Stimulated activated CD8-positive, alpha-beta memory T cell treated with anti-CD3 and anti-CD28 coated beads, Interleukin-4, amount 100 ng/mL, for 1 hour (primary cell): ENCODE measurements at regions not wholly inside any gene's neighbourhood (a gene's known extent, or its start where the extent isn't known, plus 50 kb on each side); places are given as distances from the start of the nearest gene placed in this dataset.

Experiments used
- DNase-seq, 2 donors: peaks; one replicate each; pipeline ENCODE4 v3.0.0-alpha.2; 2020; ENCODE audit warnings: low read depth in 2 of 2, low spot score in 1 of 2

DNA sequence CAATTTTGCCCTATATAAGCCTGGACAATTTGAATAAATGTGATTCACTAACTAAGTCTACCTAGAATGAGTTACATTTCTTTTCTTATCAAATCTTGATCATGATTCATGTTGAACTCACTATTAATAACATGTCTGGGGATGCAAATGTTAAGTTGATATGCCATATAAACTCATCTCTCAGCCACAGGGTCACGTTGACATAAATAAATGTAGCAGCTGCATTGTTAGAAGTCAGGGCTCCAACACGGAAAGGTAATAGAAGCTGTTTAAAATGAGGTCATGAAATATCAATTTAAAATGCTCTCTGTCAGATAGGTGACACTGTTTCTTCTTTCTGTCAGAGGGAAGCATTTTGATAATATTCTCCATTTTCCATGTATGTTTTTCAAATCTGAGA is 521.9 kb downstream of the CCDC85A start:
- DNase-seq = no peak

DNA sequence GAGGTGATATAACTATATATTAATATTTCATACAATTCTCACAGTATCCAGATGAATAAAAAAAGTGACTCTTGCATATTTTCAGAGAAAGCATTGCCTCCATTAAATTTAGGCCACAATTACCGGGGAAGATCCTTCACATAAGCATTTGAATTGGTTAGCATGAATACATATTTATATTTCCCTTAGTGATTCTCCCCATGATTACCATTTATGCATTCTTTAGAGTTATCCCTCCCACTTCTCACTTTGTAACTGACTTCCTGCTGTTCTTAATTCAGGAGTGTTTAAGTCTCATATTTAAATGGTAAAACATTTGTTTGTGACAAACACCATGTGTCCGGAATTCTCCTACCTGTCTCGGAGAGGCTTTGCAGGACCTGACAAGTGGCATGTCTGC is 523.4 kb downstream of the CCDC85A start:
- DNase-seq = no peak

DNA sequence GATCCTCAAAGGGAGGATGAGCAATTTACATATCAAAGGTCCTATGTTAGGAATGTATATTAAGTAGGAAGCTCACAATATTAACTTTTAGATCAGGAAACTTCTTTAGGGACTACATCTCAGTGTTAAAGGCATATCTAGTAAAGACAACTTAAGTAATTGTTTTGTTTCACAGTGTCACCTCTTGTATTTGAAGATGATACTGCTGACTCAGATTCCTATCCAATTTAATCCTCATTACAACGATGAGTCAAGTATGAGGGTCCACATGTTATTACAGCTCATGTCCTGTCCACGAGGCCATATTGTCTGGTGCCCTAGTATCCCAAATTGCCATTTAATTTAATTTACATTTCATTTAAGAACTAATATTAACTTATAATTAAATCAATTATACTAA is 523.9 kb downstream of the CCDC85A start:
- no peak for DNase-seq

DNA sequence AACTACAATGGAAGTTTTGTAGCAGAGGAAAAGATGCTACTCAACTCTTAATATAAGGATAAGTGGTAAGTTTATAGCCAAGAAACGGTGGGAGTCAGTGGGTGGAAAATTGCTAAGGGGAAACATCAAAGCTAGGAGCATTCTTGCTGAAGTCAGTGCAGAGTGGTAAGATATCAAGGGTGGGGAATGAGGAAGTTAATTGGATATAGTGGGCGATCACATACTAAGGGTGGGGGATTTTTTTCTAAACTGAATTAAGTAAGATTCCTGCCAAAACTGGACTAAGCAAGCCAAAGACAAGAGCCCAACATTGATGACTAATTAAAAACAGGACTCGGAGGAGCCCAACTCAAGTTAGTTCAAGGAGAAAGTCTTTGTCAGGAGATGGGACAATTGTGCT is 525.4 kb downstream of the CCDC85A start:
- no peak for DNase-seq

DNA sequence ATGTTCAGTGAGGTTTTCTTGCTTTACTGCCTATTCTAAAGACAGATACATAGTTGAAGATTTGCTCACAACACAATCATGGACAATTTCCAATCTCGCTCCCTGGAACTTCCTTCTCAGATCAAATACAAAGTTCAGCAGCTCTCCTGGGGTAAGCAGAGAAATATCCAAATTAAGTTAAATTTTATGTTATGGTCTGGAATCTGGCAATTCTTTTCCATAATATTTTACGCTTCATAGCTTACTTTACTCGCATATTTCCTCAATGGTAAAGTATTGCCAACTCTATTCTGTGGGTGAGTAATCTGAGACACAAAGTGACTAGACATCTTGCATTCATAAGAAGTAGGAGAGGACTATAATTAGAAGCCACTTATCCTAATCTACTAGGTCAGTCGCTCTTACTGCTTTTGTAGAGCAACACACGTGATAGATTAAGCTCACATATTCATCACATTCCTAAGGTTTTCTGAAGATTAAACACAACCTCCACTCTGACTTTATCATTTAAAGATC is 529.4 kb downstream of the CCDC85A start:
- DNase-seq = no peak

DNA sequence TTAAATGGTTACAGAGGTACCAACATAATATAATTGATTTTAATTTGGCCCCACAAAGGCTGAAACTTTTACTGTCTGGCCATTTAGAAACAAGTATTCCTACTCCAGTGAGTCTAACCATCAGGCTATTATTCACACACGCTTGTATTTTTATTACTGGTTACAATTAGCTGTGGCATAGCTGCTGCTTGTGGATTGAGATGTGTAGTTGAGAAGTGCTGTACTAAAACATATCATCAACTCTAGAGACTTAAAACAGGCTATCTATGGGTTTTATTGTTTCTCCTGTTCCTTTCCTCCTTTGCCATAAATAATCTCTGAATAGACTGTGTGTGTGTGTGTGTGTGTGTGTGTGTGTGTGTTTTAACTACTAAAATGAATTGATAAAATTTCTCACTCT is 530.2 kb downstream of the CCDC85A start:
- no peak for DNase-seq

DNA sequence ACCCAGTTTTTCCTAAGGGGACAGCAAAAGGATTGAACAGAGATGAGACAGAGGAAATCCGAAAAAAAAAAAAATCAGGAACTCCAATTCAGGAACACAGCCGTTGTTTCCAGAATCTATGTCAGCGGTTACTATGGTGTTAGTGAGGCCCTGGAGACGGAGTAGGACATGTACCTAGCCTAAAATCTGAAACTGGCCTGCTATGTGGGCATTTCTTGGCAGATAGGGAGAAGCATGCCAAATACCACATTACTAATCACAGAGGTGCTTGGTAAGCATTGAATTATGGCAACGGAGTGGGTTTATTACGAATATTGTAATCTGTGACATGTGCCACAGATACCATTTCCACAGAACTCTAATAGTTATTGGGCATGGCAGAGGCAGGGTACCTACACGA is 530.6 kb downstream of the CCDC85A start:
- DNase-seq = no peak

DNA sequence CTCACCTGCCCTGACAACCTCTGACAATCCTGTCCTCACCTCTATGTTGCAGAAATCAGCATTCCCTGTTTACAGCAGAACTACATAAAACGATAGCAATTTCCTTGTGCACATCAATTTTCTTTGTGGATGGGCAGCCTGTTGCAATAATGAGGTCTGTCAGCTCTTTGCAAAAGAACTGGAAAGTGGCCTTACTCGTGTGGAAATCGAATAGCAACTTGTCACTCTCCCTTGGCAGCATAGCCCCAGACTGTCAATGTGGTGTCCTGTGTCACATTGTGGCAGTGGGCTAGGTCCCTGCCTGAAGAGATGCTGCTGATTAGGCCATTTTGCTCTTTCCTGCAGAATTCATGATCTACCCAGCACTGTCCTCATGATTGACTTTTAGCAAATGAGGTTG is 531.9 kb downstream of the CCDC85A start:
- no peak for DNase-seq

DNA sequence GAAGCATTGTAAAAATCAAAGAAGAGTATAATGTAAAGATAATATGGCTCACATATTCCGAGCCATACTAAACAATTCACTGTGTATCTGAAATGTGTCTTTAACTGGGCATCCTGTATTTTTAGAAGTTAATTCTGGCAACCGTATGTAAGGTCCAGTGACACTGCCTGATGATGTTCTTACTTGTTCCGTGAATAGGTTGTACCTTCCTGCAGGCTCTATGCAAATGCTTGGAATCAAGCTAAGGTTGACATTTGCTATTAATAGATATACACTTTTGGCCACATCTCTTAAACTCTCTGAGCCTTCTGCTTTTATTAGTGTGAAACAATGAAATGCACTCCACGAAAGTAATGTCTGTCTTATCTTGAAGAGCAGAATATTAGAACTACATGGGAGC is 534.6 kb downstream of the CCDC85A start:
- DNase-seq = no peak

DNA sequence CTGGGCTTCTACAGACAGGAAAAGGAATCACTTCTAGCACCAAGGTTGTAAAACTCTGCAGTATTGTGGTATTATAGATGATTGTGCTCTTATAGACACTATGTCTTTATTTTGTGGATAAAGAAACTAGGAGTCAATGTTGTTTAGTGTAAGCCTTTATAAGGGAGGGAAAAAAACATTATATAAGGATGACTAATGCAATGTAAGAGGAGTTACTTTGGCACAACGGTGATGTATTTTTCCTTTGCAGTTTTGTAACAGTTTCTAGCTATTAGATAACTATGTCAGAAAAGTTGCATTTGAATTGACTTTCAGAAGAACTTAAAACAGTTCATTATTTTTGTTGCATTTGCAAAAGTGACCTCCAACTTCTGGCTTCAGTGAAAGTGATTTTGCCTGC is 545.4 kb downstream of the CCDC85A start:
- DNase-seq = no peak

DNA sequence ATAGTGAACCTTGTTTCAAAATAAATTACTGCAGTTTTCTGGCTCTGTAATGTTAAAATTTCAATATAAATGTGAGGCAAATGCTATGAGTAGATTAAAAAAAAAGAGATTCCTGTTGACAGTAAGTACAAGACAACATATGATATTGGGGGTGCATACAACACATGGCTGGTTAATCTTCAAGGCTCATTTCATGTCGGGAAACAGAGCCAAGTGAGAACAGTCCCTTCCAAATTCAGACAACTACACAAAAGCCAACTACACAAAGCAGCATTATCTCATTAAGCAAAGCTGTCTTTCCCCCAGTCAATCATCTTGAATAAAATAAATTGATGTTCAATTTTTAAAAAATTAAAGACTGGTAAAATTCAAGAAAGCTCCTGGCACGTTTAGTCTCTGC is 549.2 kb downstream of the CCDC85A start:
- no peak for DNase-seq

DNA sequence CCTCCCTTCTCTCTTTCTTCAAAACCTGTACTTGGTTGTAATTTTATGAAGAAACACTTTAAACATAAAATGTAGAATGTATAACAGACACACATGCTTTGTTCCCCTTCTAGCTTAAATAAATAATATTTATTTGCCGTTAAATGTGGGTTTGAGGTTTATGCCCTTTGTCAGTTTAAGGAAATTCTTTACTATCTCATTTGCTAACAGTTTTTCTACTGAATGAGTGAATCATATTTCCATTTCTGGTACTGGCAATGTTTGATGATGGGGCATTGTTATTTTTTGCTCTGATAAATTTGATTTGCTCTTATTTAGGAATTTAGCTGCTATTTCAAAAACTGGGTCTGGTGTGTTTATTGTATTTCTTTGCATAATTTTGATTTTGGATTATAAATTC is 555.6 kb downstream of the CCDC85A start:
- DNase-seq = no peak

DNA sequence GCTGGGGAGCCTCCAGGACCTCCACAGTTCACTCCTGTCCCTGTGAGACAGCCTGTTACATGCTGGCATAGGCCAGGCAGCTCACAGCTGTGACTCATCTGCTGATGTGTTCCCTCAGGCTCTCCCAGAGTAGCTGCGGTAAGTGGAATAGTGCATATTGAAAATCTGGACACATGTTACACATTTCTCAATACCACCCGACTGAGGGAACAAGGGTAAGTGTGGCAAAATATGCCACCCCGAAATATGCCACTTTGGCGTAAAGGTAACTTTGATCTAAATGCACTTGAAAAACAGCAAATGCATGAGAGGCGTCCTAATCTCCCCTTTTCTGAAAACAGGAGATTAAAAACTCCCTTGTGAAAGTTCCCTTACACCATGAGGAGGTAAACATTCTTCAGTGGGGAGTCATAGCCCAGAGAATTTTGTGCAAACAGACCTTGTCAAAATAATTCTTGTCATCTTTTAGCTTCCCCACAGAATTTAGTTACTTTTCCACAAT is 557.9 kb downstream of the CCDC85A start:
- no peak for DNase-seq

DNA sequence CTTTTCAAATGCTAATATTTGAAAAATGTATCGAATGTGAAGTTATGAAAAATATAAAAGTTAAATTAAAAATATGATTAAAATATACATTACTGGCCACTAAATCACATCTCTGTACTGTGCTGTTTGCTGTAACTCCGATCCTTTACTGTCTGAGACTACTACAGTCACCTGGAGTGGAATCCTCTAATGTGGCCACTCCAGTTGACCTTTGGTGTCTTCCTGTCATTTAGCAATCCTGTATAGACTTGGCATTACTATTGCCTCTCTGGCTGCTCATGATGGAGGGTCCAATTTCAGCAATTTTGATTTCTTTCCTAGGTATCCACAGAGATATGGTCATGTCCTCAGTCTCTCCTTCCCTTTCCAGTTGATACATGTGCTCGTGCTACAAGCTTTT is 560.0 kb downstream of the CCDC85A start:
- no peak for DNase-seq

DNA sequence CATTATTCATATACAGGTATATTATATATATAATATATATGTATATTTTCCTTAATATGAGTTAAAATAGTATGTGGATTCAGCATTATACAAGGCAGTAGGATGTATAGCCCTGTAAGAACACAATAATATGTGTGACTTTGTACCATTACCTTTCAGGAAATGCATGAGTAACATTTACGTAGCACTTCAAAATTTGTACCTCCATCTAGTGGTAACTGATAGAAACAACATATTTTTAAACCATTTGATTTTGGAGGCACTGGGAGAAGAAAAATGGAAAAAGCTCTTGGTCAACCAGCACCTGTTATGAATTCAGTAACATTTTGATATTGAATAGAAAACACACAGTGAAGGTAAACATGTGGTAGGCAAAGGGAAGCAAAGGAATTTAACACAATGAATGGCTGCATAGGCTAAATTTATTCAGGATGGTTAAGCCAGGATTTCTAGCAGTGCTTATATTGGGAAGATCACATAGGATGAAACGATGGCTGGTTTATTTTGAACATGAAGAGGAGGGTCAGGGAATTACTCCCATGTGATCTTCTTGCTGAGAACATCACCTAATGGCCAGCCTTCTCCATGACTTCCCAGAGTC is 565.5 kb downstream of the CCDC85A start:
- DNase-seq = no peak

DNA sequence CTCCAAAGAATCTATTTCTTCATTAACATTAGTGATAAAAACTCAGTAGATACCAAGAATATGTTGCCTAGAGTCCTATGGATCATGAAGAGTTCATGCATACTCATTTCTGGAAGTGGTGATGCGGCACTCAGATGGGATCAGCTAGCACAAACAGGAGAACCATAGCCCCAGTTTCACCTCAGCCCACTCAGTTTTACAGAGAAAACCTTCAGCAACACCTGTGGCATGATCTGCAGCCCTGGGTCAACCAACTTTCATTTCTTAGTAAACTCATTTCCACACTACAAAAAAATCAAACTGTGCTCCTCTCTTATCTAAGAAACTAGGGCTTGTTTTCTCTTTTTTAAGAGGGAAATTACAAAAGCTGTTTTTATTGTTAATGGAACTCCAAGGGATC is 569.4 kb downstream of the CCDC85A start:
- no peak for DNase-seq

DNA sequence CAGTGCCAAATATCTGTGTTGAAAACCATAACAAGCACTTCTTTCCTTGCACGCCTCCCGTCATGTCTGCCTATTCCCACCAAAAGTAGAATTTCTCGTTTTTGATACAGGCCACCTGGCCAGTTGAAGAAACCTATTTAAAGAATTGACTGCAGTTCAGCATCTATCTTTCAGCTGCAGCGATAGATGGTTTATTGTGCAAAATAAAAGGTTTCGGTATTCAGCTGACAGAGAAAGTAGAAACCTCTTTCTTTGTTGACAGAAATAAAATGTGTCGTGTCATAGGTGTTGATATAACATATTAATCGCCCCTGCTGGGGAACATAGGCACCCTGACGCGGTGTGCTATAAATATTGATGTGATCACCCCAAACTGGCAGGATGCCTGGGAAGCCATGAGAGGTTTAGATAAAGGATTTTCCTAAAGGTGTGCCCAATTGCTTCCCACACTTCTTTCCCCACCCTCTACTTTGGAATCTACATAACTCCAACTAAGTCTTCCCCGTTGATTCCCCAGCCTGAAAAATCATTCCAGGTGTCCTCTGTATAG is 570.4 kb downstream of the CCDC85A start:
- no peak for DNase-seq

DNA sequence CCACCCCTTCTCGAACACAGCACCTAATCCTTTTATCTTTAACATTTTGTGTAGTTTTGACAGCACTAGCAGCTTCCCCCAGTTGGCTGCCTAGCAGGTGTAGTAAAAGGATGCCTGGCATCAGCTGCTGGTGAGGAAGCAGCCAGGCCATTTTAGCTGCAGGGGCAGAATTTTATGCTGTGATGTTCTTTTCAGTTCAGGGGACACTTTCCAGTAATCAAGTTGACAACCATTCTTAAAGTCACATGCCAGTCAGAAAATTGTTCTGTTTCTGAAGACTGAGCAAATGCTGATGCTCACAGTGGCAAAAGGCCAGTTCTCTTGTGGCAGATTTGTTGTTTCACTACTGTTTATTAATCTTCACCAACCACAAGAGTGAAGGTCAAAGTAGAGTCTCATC is 570.8 kb downstream of the CCDC85A start:
- no peak for DNase-seq

DNA sequence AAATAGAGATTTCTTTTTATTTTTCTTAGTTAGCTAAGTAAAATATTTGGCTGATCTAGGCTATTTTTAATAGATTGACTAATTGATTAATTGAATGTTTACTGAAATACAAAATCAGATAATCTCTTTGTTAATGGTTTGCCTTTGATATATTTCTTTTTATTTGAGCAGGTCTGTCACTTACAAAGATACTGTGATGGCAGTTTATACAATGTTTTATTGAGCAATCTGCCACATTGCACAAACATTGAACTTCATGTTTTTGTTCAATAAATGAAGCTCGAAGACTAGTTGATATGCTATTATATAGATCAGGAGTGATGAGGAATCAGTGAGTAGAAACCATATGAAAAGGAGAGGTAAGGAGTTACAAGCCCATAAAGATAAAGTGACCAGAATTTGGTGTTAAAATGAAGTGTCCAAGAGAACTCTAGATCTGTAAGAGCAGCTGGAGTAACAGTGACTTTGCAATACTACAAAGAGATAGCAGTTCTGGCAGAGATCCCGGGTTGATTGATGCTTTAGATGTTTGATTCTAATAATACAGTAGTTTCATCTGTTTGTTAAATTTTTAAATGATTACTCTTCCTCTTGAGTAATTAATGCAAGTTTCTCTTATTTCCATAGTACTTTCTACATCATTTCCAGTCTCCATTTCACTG is 574.2 kb downstream of the CCDC85A start:
- no peak for DNase-seq

DNA sequence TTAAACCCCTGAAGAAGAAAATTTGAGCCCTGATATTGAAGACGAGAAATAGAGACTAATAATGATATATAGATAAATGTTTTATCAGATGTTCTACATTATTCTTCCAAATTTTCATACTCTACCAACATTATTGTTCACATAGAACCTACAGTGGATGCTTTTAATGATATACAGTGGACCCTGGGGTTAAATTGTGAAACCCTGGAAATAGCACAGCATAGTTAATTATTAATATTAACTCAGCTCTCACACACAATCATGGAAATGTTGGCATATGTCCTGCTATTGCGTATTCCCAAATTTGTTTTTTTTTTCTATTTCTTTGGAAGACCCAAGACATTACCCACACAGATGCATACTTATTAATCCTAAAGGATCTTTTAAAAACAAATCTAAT is 579.9 kb downstream of the CCDC85A start:
- no peak for DNase-seq

DNA sequence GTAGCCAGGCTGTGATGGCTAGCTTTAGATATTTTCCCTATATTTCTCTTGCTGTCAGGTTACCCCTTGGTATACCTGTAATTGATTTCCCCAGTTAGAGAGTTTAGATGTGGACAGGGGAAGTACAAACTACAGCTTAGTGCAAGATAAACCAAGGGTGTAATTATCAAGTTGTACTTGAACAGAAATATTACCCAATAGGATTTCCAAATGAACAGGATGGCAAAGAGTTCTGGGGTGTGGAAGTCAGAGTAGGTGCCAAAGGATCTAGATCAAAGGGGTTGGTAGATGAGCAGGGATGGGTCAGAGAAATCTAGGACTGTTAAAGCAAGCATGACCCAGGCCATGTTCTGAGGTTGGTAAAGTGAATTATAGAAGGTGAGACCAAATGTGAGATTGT is 585.2 kb downstream of the CCDC85A start:
- DNase-seq = no peak

DNA sequence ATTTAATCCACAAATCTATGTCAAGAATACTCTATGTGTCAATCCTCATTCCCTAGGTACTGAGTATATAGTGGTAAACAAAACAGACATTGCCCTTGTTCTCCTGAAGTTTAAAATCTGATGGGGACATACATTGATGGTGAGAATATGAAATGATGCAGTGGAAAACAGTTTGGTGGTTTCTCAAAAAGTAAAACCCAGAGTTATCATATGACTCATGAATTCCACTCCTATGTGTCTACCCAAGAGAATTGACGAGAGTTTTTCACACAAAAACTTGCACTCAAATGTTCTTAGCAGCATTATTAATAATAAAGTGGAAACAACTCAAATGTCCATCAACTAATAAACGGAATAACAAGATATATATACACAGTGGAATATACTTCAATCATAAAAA is 586.7 kb downstream of the CCDC85A start:
- no peak for DNase-seq

DNA sequence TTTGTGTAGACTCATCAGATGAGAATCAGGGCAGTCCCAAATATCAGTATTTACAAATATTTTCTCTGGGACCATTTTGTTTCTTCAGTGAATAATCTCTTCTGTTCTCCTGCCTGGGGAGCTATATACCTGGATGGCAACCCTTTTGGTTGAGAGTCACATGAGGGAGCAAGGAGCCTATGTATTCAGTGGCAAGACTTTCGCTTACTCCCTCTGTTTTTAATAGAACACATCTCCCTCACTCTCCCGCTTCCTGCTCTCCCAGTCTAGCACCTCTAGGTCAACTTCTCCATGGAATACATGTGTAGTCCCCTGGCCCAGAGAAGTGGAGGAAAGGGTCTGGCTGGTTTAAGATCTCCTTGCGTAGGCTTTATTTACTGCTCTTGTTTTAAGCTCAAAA is 600.3 kb downstream of the CCDC85A start:
- DNase-seq = no peak
